Vagina (tissue), 2 donors: ENCODE measurements at regions not wholly inside any gene's neighbourhood (a gene's known extent, or its start where the extent isn't known, plus 50 kb on each side); places are given as distances from the start of the nearest gene placed in this dataset.

ENCODE experiments used
- POLR2A ChIP-seq, 2 donors: fragments of 450-650 bp; IDR thresholded peaks; one replicate each; pipeline ENCODE4 v1.6.1; 2017; ENCODE audit warnings: antibody characterized with exemption in 2 of 2, mild to moderate bottlenecking in 2 of 2, moderate library complexity in 2 of 2
- POLR2AphosphoS5 ChIP-seq, 2 donors: sonication (generic); formaldehyde crosslinking; IDR thresholded peaks; one replicate each; pipeline ENCODE4 v1.9.0; 2017; ENCODE audit warnings: antibody characterized with exemption in 2 of 2, mild to moderate bottlenecking in 2 of 2, low read depth in 1 of 2; ENCODE audit not compliant: insufficient read depth in 1 of 2

DNA sequence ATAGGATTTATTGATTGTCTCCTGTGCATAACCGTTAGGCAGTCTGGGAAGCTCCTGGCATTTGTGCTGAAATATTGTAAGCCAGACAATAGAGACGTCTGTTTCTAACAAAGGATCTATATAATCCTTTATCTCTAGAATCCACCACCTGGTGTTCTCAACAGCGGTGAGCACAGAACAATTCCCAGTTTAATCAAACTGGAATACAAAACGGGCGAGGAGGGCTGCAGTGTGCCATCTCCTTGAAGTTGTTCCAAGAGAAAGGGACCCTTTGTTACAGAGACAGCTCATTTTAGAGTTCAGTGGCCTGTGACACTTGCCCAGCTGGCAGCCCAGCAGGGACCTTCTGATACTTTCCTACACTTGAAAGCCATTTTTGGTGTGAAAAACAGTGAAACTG, 162.8 kb upstream of the IVNS1ABP start:
- TF ChIP-seq POLR2A (IDR thresholded peaks at IDR 0.05) (no peak), POLR2AphosphoS5 (IDR thresholded peaks at IDR 0.05; ENCODE audit: insufficient read depth in 1 of 2, low read depth in 1 of 2) (no peak)
